ENCODE measurements at regions not wholly inside any gene's neighbourhood (a gene's known extent, or its start where the extent isn't known, plus 50 kb on each side); places are given as distances from the start of the nearest gene placed in this dataset.

DNA sequence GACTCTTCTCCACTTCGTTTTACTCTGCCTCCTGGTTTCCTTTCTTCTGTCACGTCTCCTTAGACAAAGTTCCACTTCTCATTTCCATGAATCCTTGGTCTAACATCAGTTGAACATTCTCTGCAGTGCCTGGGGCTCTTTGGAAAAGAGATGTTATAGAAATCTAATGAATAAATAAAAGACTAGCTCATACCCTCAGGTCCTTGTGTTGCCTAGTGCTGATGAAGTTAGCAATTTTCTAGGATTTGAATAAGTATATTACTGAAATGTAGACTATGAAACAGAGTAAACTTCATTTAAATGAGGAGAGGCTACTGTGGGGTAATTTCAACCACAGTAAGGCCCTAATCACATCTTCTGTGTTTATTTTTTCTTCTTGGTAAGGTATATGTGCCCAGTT is 146.9 kb upstream of the CADPS start:
- TF ChIP-seq, protein P1, sequence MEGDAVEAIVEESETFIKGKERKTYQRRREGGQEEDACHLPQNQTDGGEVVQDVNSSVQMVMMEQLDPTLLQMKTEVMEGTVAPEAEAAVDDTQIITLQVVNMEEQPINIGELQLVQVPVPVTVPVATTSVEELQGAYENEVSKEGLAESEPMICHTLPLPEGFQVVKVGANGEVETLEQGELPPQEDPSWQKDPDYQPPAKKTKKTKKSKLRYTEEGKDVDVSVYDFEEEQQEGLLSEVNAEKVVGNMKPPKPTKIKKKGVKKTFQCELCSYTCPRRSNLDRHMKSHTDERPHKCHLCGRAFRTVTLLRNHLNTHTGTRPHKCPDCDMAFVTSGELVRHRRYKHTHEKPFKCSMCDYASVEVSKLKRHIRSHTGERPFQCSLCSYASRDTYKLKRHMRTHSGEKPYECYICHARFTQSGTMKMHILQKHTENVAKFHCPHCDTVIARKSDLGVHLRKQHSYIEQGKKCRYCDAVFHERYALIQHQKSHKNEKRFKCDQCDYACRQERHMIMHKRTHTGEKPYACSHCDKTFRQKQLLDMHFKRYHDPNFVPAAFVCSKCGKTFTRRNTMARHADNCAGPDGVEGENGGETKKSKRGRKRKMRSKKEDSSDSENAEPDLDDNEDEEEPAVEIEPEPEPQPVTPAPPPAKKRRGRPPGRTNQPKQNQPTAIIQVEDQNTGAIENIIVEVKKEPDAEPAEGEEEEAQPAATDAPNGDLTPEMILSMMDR (IDR thresholded peaks at IDR 0.05; ENCODE audit: insufficient read depth, low read length) = no peak
- TF ChIP-seq, protein P2, sequence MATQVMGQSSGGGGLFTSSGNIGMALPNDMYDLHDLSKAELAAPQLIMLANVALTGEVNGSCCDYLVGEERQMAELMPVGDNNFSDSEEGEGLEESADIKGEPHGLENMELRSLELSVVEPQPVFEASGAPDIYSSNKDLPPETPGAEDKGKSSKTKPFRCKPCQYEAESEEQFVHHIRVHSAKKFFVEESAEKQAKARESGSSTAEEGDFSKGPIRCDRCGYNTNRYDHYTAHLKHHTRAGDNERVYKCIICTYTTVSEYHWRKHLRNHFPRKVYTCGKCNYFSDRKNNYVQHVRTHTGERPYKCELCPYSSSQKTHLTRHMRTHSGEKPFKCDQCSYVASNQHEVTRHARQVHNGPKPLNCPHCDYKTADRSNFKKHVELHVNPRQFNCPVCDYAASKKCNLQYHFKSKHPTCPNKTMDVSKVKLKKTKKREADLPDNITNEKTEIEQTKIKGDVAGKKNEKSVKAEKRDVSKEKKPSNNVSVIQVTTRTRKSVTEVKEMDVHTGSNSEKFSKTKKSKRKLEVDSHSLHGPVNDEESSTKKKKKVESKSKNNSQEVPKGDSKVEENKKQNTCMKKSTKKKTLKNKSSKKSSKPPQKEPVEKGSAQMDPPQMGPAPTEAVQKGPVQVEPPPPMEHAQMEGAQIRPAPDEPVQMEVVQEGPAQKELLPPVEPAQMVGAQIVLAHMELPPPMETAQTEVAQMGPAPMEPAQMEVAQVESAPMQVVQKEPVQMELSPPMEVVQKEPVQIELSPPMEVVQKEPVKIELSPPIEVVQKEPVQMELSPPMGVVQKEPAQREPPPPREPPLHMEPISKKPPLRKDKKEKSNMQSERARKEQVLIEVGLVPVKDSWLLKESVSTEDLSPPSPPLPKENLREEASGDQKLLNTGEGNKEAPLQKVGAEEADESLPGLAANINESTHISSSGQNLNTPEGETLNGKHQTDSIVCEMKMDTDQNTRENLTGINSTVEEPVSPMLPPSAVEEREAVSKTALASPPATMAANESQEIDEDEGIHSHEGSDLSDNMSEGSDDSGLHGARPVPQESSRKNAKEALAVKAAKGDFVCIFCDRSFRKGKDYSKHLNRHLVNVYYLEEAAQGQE (IDR thresholded peaks at IDR 0.05; ENCODE audit: insufficient replicate concordance, low read depth) = no peak
- no peak for TF ChIP-seq POLR2AphosphoS5 (IDR thresholded peaks at IDR 0.05; ENCODE audit: low read depth)
- no peak for TF ChIP-seq GABPA (IDR thresholded peaks at IDR 0.05; ENCODE audit: low read depth)

Measured in HL-60 (cell line).